Fibroblast of lung (primary cell): ENCODE measurements at regions not wholly inside any gene's neighbourhood (a gene's known extent, or its start where the extent isn't known, plus 50 kb on each side); places are given as distances from the start of the nearest gene placed in this dataset.

Source experiments
- DNase-seq, 2 donors: peaks; one replicate each; pipeline versions ENCODE4 v3.0.0 to v3.0.0-alpha.2; 2010; ENCODE audit warnings: low read depth in 2 of 2
- H2AFZ ChIP-seq: 2 replicates; pipeline ENCODE4 v1.5.1; 2012; ENCODE audit warnings: low read length, control low read depth, inconsistent platforms
- H3K27ac ChIP-seq: 2 replicates; pipeline ENCODE4 v1.5.1; 2011; ENCODE audit warnings: low read length, control low read depth; ENCODE audit not compliant: insufficient read depth
- H3K27me3 ChIP-seq: 2 replicates; pipeline ENCODE4 v1.5.1; 2011; ENCODE audit warnings: mild to moderate bottlenecking, low read length; ENCODE audit not compliant: control insufficient read depth, insufficient read depth
- H3K36me3 ChIP-seq: 2 replicates; pipeline ENCODE4 v1.5.1; 2011; ENCODE audit warnings: low read length; ENCODE audit not compliant: control insufficient read depth, insufficient read depth
- H3K4me1 ChIP-seq: 2 replicates; pipeline ENCODE4 v1.5.1; 2011; ENCODE audit warnings: low read length; ENCODE audit not compliant: control insufficient read depth, insufficient read depth; ENCODE audit errors: extremely low read depth
- H3K4me2 ChIP-seq: 2 replicates; pipeline ENCODE4 v1.5.1; 2011; ENCODE audit warnings: low read length, control low read depth; ENCODE audit not compliant: insufficient read depth; ENCODE audit errors: extremely low read depth
- H3K4me3 ChIP-seq, 4 experiments: fragments of 200-600 bp in 1 of 4; sonication (generic) in 1 of 4; replicated peaks in 1 of 4; 2 replicates each; pipeline ENCODE4 v1.5.1; 2011 to 2016; ENCODE audit warnings: low read length in 4 of 4, low read depth in 3 of 4, mild to moderate bottlenecking in 3 of 4, control low read depth in 2 of 4, inconsistent platforms in 1 of 4, mixed read lengths in 1 of 4; ENCODE audit not compliant: insufficient read depth in 1 of 4; ENCODE audit errors: control extremely low read depth in 1 of 4
- H3K79me2 ChIP-seq: 2 replicates; pipeline ENCODE4 v1.5.1; 2012; ENCODE audit warnings: mild to moderate bottlenecking, low read length, inconsistent platforms; ENCODE audit not compliant: control insufficient read depth, insufficient read depth
- H3K9ac ChIP-seq: 2 replicates; pipeline ENCODE4 v1.5.1; 2011; ENCODE audit warnings: mild to moderate bottlenecking, low read length, control low read depth; ENCODE audit not compliant: insufficient read depth
- H3K9me3 ChIP-seq: 2 replicates; pipeline ENCODE4 v1.5.1; 2012; ENCODE audit warnings: low read depth, low read length; ENCODE audit not compliant: control insufficient read depth, insufficient read depth
- H4K20me1 ChIP-seq: 2 replicates; pipeline ENCODE4 v1.5.1; 2011; ENCODE audit warnings: low read length; ENCODE audit not compliant: control insufficient read depth, insufficient read depth; ENCODE audit errors: extremely low read depth
- EZH2 ChIP-seq: IDR thresholded peaks from 2 replicates; pipeline ENCODE4 v1.5.1; 2012; ENCODE audit warnings: low read length, control low read depth, mild to moderate bottlenecking; ENCODE audit errors: missing control alignments
- TF ChIP-seq, protein P1 (sequence below), 2 donors: IDR thresholded peaks in 1 of 2; conservative IDR thresholded peaks in 1 of 2; 1 replicate in 1 of 2; 2 replicates in 1 of 2; pipeline ENCODE4 v1.5.1; 2011 to 2012; ENCODE audit warnings: low read length in 2 of 2, control low read depth in 1 of 2, inconsistent platforms in 1 of 2, low read depth in 1 of 2, mild to moderate bottlenecking in 1 of 2

DNA sequence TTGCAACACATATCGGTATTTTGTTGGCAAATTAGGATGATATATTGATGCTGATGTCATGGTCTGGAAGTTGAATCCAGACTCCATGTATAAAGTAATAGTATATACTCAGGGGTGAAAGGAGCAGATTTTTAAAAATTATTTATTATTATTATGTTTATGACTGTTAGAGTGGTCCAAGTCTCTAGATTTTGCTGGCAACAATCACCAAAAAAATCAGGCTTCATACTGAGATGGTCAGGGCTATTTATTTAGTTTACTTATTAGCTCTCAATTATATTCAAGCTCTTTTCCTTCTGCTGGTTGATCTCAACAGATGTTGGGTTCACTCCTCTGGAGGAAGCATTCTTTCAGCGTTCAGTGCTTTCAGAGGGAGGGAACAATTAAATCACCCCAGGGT lies 73.9 kb upstream of the VCX3B start:
- no peak overlapping the region for H3K4me3 ChIP-seq
- no peaks in the 10 kb centered on the region for H3K27me3 ChIP-seq
- no peaks in the 10 kb centered on the region for H3K36me3 ChIP-seq
- no peak overlapping the region for H3K27ac ChIP-seq
- no peak overlapping the region for H3K9ac ChIP-seq
- H3K79me2 ChIP-seq = no peaks in the 10 kb centered on the region
- TF ChIP-seq EZH2 = no peak
- TF ChIP-seq, protein P1, sequence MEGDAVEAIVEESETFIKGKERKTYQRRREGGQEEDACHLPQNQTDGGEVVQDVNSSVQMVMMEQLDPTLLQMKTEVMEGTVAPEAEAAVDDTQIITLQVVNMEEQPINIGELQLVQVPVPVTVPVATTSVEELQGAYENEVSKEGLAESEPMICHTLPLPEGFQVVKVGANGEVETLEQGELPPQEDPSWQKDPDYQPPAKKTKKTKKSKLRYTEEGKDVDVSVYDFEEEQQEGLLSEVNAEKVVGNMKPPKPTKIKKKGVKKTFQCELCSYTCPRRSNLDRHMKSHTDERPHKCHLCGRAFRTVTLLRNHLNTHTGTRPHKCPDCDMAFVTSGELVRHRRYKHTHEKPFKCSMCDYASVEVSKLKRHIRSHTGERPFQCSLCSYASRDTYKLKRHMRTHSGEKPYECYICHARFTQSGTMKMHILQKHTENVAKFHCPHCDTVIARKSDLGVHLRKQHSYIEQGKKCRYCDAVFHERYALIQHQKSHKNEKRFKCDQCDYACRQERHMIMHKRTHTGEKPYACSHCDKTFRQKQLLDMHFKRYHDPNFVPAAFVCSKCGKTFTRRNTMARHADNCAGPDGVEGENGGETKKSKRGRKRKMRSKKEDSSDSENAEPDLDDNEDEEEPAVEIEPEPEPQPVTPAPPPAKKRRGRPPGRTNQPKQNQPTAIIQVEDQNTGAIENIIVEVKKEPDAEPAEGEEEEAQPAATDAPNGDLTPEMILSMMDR (conservative IDR thresholded peaks at IDR 0.05 in 1 of 2, IDR thresholded peaks at IDR 0.05 in 1 of 2; ENCODE audit: low read depth in 1 of 2, low read length in 2 of 2) = no peak
- H4K20me1 ChIP-seq = no peaks in the 10 kb centered on the region
- DNase-seq = no peak
- no peaks in the 10 kb centered on the region for H3K4me1 ChIP-seq
- H3K9me3 ChIP-seq = no peaks in the 10 kb centered on the region
- H2AFZ ChIP-seq = no peak overlapping the region
- no peak overlapping the region for H3K4me2 ChIP-seq

DNA sequence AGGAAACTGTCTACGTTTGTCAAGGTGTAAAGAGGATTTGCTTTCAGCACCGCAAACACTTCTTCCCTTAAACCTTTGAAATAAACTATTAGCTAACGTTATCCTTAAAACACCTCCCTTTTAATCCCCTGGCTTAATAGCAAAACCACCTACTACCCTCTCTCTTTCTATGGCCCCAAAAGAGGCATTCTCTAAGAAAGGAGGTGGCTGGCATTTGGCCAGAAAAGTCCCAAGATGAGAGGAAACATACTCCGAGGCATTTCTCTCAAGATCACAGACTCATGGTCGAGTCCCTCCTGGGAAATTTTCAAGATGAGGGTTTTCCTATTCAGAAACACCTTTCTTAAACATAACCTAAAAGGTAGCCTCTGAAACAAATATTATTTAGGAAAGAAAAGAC lies 60.6 kb upstream of the VCX3B start:
- Histone ChIP-seq H3K4me2 (no peak overlapping the region), H4K20me1 (no peaks in the 10 kb centered on the region), H3K27me3 (no peaks in the 10 kb centered on the region), H3K27ac (no peak overlapping the region), H3K9ac (no peak overlapping the region), H3K4me3 (no peak overlapping the region), H3K36me3 (no peaks in the 10 kb centered on the region), H3K9me3 (no peaks in the 10 kb centered on the region), H3K4me1 (no peaks in the 10 kb centered on the region), H2AFZ (no peak overlapping the region), H3K79me2 (no peaks in the 10 kb centered on the region)
- DNase-seq = no peak
- TF ChIP-seq, protein P1 (conservative IDR thresholded peaks at IDR 0.05 in 1 of 2, IDR thresholded peaks at IDR 0.05 in 1 of 2; ENCODE audit: low read depth in 1 of 2, low read length in 2 of 2) = no peak
- TF ChIP-seq EZH2 = no peak

DNA sequence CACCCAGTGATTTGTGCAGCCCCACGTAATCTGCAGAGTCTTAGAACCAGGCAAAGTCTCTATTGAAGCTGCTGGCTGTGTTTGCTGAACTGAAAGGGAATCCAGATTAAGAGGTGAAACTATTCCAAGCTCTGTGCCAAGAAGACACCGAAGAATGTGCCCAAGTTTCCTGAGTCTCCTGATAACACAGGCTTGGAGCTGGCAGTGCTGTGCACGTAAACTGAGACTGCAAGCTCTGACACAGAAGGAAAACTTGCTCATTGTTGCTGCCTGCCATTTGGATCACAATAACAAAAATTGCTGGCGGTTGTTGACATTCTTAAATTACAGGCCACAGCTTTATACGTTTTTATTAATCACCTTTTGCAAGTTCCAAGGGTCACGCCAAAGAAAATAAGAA lies 60.2 kb upstream of the VCX3B start:
- Histone ChIP-seq H3K4me2 (no peak overlapping the region), H3K36me3 (no peaks in the 10 kb centered on the region), H3K79me2 (no peaks in the 10 kb centered on the region), H2AFZ (no peak overlapping the region), H3K27me3 (no peaks in the 10 kb centered on the region), H3K27ac (no peak overlapping the region), H3K4me1 (no peaks in the 10 kb centered on the region), H3K9me3 (no peaks in the 10 kb centered on the region), H3K4me3 (no peak overlapping the region), H4K20me1 (no peaks in the 10 kb centered on the region), H3K9ac (no peak overlapping the region)
- TF ChIP-seq EZH2 = no peak
- TF ChIP-seq, protein P1 (conservative IDR thresholded peaks at IDR 0.05 in 1 of 2, IDR thresholded peaks at IDR 0.05 in 1 of 2; ENCODE audit: low read depth in 1 of 2, low read length in 2 of 2) = no peak
- peak in 1 of 2 donors; percentile 91 for DNase-seq
